HG03558 (cell line): ENCODE measurements at regions not wholly inside any gene's neighbourhood (a gene's known extent, or its start where the extent isn't known, plus 50 kb on each side); places are given as distances from the start of the nearest gene placed in this dataset.

Experiments used
- ATAC-seq: cut with Tn5 transposase; IDR thresholded peaks from one replicate; pipeline ENCODE4 v1.9.1; 2021; ENCODE audit warnings: moderate number of reproducible peaks; ENCODE audit not compliant: unreplicated experiment; ENCODE audit errors: extremely low read depth

GRCh38 chr3:107428051-107428858, 51.0 kb downstream of the CCDC54 start:
- no peak for ATAC-seq

GRCh38 chr3:107429320-107430181, 52.3 kb downstream of the CCDC54 start:
- ATAC-seq: peak; percentile 37

GRCh38 chr3:107430214-107430995, 53.2 kb downstream of the CCDC54 start:
- ATAC-seq: no peak

GRCh38 chr3:107430996-107431245, 53.7 kb downstream of the CCDC54 start:
- ATAC-seq: no peak

GRCh38 chr3:107431246-107432012, 54.2 kb downstream of the CCDC54 start:
- no peak for ATAC-seq

GRCh38 chr3:107432013-107432515, 54.8 kb downstream of the CCDC54 start:
- ATAC-seq: no peak

GRCh38 chr3:107432646-107433045, 55.4 kb downstream of the CCDC54 start:
- ATAC-seq: no peak

- no peak for ATAC-seq
Measured at GRCh38 chr3:107436029-107436428, 58.8 kb downstream of the CCDC54 start.

GRCh38 chr3:107438671-107439070, 61.4 kb downstream of the CCDC54 start:
- no peak for ATAC-seq

- ATAC-seq: no peak
Measured at GRCh38 chr3:107441617-107442016, 64.4 kb downstream of the CCDC54 start.

- ATAC-seq: no peak
Measured at GRCh38 chr3:107443461-107443860, 66.2 kb downstream of the CCDC54 start.

GRCh38 chr3:107446706-107447105, 69.5 kb downstream of the CCDC54 start:
- ATAC-seq: peak; percentile 49

- no peak for ATAC-seq
Measured at GRCh38 chr3:107450254-107450893, 72.4 kb upstream of the BBX start.

- ATAC-seq: no peak
Measured at GRCh38 chr3:107452436-107452835, 70.3 kb upstream of the BBX start.

GRCh38 chr3:107453504-107453903, 69.3 kb upstream of the BBX start:
- no peak for ATAC-seq

GRCh38 chr3:107455621-107456020, 67.1 kb upstream of the BBX start:
- ATAC-seq: no peak

- no peak for ATAC-seq
Measured at GRCh38 chr3:107456501-107456900, 66.3 kb upstream of the BBX start.

GRCh38 chr3:107458871-107459270, 63.9 kb upstream of the BBX start:
- no peak for ATAC-seq

- ATAC-seq: no peak
Measured at GRCh38 chr3:107461721-107462120, 61.0 kb upstream of the BBX start.
